PC-3 (cell line): ENCODE measurements at regions not wholly inside any gene's neighbourhood (a gene's known extent, or its start where the extent isn't known, plus 50 kb on each side); places are given as distances from the start of the nearest gene placed in this dataset.

Experiments
- CTCF ChIP-seq: fragments of 300-600 bp; sonication (generic); conservative IDR thresholded peaks from 2 replicates; pipeline ENCODE4 v1.5.1; 2017; ENCODE audit warnings: antibody characterized with exemption, low read depth, mild to moderate bottlenecking, low read length
- EZH2 ChIP-seq: fragments of 300-600 bp; sonication (generic); IDR thresholded peaks from one replicate; pipeline ENCODE4 v1.6.1; 2017; ENCODE audit warnings: antibody characterized with exemption, mild to moderate bottlenecking, low read length; ENCODE audit not compliant: unreplicated experiment
- EZH2phosphoT487 ChIP-seq: fragments of 300-600 bp; sonication (generic); IDR thresholded peaks from 2 replicates; pipeline ENCODE4 v1.6.1; 2018; ENCODE audit warnings: mild to moderate bottlenecking, antibody characterized with exemption, low read length, borderline replicate concordance

DNA sequence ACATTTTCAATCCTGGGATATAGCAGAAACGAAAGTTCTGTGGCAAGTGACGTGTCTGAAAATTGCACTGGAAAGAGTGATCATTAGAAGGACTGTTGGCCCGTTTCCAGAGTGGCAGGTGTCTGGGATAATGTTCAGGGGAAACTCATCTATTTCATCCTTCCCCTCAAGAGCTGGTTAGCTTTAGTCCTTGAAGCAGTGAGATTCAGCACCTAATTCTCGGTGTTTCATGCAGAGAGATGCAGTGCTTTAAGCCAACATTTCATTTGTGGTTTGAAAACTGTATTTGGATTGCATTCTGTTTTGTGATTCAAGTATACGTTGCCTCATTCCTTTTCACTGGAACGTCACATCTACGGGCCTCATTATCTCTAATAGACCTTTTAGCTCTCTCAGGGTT, 205.0 kb upstream of the RAG2 start:
- TF ChIP-seq CTCF: no peak
- no peak for TF ChIP-seq EZH2phosphoT487
- no peak for TF ChIP-seq EZH2
